Hematopoietic multipotent progenitor cell treated with erythropoietin and hydrocortisone succinate and interleukin-3 and kit ligand, for 15 days (in vitro differentiated cells): ENCODE measurements at regions not wholly inside any gene's neighbourhood (a gene's known extent, or its start where the extent isn't known, plus 50 kb on each side); places are given as distances from the start of the nearest gene placed in this dataset.
"Not testable (repeated sequence)": the region's sequence is repeated elsewhere in the genome, so short reads cannot be mapped to it uniquely, and the experiment has no call there.

Experiments used
- DNase-seq: peaks from one replicate; pipeline ENCODE4 v3.0.0-alpha.2; 2015; ENCODE audit warnings: low spot score

DNA sequence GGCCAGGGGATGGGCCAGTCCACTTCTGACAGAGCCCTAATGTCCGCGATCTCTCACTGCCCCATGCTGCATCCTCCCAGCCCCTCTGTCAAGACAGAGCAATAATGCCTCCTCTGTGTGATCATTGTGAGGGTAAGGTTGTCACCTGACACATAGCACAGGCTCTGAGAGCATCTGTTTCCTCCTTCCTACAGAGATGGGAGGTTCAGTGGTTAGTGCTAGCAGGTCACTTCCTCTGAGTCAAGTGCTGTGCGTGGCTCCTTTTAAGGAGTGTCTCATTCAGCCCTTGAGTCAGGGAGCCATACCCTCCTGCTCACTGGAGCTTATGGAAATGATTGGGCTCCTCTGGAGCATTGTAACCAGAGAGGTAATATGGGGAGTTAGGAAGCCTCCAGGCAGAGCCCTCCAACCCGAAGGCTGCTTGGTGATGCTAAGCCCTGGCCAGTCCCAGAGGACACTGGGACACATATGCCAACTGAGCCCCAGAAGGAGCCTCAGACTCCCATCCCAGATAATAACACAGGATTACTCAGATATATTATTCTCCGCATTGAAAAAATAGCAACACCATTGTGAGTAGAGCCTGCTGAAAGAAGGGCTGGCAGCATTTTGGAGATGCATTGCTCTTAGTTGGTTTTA is 189.0 kb downstream of the GALNT1 start:
- DNase-seq = no peak

DNA sequence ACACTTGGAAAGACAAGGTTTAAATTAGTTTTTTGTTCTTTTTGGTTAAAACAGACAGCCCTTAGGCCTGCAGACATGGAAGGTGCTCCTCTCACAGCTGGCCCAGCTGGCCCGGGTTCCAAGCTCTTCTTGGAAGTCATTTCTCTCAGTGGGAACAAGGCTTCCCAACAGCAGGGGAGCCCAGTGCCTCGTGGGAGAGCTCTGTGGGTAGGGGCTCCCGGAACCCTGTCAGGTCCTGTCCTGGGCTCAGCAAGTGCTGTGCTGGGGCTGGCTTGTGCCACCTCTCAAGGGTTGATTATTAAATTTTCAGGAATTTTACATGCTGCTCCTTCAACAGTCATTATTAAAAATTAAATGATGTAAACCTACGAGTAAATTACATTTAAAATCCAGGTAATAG is 189.6 kb downstream of the GALNT1 start:
- DNase-seq = no peak

DNA sequence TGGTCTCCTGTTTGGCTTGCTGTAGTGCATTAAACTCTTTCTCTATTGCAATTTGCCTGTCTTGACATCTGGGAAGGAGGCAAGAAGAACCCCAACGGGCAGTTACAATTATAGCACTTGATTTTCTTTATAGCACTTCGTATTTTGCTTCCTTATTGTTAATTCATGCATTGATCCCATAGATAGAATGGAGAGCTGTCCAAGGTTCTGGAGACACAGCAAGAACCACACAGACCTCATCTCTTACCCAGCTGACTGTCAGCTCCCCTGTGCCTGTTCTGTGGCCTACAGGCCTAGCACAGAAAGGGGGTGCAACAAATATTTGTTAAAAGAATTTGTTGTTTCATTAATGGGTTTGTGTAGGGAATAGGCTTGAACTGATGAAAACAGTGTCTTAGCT is 194.3 kb downstream of the GALNT1 start:
- no peak for DNase-seq

DNA sequence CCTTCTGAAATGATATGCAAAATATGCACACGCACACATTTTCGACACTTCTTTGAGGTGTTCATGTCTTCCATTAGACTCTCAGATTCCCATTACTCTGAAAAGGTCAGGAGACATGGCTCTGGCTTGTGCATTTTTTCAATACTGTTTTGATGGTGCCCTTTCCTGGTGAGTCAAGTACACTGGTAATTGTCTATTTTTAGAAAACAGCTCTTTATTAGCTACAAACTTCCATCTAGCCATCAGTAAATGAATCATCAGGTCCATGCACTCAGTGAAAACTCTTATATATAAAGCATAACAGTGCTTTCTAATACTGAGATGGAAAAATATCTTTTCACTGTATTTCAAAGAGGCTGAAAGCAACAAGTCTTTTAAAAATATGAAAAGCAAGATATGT is 194.9 kb downstream of the GALNT1 start:
- no peak for DNase-seq

DNA sequence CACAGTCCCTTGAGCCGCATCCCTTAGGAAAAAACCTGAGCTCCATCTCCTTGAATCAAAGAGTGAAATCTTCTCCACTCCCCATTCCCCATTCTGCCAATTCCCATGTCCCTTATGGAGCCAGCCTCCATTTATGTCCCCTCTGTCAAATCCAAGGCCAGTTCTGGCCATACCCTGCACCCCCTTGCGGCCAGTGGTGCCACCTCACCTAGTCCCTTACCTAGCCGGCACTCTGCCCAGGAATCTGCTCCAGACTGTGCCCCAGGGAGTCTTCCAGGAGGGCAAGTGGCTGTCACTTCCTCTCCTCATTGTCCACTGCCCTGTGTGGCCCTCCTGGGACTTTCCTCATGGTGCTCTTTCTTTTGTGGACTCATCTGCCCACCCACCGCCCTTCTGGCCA is 195.4 kb upstream of the RMP24 start:
- DNase-seq = no peak

DNA sequence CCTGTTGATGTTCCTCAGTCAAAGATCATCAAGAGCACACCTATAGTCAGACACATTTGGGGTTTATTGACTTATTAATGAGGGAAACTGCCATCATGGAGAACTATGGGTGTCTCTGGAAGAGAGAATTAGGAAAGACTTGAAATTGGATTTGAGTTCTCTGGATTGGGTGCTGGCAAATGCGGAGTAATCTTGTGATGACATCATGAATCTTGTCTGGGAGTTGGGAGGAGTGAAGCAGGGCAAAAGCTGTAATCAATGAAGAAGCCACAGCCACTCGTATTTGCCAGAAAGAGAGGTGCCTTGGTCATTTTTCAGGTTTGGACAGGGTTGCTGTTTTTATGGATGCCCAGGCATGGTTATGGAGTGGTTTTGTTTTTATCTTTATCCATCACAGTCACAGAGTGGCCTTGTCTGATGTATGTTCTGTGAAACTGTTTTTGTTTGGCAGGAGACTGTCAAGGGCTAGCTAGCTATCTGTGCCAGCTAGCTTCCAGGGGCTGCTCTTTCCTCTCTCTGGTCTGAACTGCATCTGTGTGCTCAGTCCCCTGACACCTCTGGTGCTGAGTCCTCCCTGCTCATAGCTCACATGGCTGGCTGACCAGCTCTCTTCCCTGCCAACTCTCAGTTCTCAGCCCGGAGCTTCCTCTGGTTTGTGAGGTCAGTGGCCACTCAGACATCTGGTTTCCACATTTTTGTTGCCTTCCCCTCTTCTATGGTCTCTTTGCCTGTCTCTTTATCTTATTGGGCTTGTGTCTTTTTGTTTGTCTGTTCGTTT is 193.4 kb upstream of the RMP24 start:
- no peak for DNase-seq

DNA sequence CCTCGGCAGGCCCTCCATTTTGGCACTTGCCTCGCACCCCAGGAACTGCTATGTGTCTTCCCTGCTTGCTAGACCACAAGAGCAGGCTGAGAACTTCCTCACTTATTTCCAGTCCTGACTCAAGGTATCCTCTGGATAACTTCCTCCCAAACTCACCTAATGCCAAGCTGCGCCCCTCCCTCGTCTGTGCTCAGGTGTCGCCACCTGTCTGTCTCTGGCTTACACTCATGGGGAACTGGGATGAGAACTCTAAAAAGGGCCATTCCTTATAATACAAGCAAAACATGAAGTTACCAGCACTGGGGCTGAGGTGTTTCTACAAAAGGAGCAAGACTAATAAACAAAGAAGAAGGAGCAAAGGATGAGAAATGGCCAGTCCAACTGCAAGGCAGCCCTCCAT is 191.5 kb upstream of the RMP24 start:
- DNase-seq = no peak

DNA sequence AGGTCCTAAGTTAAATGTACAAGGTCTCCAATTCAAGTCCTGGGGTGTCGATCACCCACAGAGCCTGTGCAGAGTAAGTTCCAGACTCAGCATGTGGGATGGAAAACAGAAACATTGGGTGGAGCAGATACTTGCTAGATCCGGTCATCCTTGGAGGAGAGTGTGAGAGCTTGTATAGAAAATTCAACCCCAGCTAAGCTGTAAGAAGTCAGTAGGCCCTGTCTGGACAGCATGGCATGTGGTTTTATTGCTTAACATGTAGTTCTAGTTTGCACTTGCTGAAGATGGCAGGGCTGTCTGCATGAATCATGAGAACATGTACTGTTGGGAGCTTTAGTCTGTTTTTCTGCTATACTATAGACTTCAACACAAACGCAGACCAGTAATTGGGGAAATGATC is 189.6 kb upstream of the RMP24 start:
- DNase-seq = no peak

DNA sequence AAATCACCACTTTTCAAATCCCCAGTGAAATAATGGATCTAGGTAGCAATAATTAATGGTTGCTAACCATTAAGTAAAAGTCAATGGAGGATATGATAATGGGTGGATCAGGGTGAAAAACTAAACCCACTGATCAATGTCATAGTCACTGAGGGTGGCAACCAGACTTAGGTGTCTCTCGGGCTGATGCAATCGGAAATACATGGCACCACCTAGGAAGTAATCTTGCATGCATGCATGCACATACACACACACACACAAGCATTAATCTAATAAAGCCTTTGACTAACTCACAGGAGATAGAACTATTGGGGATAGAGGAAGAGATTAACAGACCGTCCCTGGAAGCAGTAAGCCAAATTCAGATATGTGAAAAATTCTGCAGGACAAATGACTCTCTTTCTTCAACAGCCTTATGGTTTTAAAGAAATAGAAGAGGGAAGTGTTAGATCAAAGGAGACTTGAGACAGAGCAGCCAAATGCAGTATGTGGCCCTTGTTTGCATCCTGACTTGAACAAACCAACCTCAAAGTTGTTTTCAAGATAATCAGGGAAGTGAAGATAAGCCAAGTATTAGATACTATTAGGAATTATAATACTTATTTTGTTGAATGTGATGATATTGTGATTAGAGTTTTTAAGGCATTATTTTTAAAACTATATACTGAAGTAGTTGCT is 186.0 kb upstream of the RMP24 start:
- DNase-seq = no peak

DNA sequence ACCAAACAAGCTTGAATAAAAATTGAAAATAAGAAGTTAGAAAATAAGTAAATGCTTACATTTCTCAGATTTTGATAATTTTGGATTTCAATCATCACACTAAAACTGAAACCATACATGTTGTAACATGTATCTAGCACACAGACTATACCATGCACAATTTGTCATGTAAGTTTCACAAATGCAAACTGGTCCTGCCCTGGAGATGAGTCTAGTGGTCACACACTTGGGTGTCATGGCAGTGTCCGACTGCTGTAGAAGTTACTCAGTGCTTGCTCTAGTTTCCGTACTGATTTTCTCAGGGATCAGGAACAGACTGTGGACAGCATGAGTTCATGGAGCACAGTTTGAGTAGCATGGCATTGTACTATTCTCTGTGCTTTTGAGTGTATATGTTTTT is 182.9 kb upstream of the RMP24 start:
- DNase-seq = no peak

DNA sequence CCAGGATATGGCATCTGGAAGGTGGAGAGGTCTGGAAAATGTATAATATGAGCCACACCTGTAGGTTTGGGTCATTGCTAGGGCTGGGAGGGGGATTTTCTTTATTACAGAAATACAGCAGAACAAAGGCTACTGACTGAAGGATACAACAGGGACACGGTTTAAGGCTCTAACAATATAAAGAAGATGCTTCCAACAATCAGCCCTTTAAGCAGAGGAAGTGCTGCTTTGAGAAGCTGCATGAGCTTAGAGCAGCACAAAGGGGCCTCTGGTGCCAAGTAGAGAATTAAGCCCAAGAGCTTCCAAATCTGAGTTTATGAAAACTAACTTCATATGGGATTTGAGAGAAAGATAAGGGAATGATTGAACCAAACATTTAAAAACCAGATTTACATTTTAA is 174.5 kb upstream of the RMP24 start:
- DNase-seq = no peak

DNA sequence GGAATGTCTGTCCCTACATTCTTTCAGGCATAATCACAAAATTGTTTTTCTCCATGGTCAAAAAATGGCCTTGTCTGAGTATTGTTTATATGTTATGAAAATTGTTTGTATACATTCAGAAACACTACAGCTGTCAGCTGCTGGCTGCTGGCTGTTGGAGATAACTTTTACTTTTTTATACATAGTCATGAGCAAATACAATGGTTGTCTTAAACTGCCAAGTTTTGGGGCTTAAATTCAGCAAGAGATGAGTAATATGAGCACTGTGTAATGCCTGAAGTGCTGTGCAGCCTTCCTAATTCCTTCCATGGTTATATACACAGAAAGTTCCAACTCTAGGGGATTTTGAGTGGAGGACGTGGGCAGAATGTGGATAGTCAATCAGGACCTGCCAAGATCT is 168.9 kb upstream of the RMP24 start:
- DNase-seq = no peak

DNA sequence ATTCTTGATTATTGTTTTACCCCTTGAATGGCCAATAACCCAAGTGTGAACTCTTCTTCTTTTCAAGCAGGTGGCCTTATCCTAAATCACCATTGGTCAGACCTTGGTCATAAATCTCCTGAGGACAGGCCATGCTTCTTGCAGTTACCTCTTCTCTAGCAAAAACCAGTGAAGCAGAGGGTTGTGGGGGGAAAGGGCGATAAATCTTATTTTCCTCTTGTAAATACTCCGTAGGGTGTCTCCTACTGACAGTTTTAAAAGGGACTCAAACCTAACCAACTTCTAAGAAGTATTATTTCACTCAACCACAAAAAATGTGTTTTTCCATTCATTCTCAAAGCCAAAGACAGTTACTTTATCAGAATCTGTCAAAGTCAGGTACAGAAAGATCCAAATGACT is 168.1 kb upstream of the RMP24 start:
- no peak for DNase-seq

DNA sequence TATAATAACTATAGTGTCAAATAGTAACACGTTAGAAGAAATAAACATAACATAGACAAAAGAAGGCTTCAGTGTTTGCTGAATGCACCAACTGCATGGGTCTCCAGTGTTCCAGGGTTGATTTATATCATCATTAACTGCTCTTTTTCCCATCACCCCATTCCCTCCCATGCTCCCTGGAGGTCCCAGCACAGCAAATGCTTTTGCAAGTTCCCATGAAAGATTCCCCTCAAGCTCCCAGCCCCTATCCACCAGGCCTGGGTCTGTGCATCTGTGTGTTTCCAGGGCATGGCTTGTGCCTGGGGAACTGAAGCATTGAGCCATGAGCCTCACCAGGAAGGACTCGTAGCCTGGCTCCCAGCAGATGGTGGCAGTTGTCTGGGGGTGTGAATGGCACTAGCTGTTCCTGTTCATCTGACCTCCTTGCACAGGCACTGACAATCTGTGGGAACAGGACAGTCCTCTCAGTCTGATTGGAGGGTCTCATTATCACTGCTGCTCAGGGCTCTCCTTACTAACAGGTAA is 164.6 kb upstream of the RMP24 start:
- no peak for DNase-seq

DNA sequence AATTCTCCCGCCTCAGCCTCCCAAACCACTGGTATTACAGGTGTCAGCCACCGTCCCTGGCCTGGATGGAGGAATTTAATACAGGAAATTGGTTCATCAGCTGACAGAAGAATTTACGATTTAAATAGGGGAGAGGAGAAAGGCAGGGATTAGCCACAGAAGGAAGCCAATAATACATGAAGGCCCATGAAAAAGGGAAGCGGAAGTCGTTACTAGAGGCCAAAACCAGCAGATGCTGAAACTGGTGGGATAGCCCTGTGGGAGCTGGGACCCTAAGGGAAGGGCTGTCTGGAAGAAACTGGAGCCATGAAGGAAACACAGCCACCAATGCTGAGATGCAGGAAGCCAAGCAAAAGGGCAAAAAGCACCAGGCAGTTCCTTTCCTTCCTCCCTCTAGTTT is 163.7 kb upstream of the RMP24 start:
- DNase-seq = no peak

DNA sequence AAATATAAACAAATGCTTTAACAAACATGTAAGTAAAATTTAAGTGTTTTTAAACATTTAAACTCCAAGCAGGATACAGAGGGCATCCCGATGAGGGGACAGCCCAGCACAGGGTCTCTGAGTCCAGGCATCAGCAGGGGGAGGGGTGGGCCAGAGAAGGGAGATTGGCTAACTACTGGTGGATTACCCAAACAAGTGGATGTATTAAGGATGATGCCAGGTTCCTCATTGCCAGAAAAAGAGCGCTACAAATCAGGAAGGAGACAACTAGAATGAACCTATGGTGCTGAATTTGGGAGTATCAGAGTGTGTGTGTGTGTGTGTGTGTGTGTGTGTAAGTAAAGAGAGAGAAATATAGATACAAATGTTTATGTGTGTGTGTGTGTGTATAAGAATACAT is 162.0 kb upstream of the RMP24 start:
- no peak for DNase-seq

DNA sequence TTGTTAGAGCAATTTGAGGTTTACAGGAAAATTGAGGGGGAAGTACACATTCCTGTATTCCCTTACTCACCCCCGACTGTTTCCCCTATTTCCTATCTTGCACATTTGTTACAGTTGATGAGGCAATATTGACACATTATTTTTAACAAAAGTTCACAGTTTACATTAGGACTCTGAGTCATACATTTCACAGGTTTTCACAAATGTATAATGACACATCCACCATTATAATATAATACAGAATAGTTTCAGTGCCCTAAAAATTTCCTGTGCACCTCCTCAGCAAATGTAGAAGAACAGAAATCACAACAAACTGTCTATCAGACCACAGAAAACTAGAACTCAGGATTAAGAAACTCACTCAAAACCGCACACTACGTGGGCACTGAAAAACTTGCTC is 160.6 kb upstream of the RMP24 start:
- DNase-seq = no peak

DNA sequence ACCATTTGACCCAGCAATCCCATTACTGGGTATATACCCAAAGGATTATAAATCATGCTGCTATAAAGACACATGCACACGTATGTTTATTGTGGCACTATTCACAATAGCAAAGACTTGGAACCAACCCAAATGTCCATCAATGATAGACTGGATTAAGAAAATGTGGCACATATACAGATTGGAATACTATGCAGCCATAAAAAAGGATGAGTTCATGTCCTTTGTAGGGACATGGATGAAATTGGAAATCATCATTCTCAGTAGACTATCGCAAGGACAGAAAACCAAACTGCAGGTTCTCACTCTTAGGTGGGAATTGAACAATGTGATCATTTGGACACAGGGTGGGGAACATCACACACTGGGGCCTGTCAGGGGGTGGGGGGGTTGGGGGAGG is 157.5 kb upstream of the RMP24 start:
- not testable (repeated sequence) for DNase-seq

DNA sequence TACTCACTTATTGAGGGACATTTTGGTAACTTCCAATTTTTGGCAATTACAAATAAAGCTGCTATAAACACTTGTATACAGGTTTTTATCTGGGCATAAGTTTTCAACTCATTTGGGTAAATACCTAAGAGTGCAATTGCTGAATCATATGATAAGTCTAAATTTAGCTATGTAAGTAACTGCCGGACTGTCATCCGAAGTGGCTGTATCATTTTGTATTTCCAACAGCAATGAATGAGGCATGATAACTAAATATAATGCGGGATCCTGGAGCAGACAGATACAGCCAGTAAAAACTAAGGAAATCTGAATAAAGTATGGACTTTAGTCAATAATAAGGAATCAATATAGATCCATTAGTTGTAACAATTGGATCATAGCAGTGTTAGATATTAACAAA is 156.5 kb upstream of the RMP24 start:
- DNase-seq = no peak

DNA sequence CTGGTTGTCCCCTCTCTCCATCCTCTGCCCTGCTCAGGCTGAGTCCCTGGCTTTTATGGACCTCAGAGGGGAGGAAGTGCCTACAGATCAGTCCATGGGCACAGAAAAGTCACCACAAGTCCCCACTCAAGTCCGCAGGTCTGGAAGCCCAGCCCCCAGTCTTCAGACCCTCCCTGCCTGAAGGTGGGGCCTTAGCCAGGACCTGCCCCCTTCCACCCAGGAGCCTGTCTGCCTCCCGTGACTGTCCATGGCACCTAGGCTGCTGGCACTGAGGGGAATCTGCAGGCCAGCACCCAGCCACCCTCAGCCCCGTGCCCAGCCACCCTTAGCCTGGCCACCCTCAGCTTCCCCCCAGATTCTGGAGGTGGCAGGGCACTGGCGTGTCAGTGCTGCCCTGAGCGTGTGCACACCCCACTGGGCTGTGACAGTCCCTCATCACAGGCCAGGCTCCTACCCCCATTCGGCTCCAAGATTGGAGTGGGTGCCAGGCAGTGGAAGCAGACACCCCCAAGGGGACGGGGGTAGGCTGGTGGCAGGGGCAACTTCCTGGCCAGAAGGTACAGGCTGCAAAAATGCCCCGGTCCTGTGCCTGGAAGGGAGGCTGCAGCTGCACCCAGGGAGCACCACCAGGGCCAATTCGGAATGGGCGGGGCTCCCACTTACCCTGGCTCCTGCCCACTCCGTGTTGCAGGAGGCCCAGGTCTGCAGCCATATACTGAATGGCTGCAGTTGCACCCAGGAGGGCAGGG is 154.7 kb upstream of the RMP24 start:
- no peak for DNase-seq

DNA sequence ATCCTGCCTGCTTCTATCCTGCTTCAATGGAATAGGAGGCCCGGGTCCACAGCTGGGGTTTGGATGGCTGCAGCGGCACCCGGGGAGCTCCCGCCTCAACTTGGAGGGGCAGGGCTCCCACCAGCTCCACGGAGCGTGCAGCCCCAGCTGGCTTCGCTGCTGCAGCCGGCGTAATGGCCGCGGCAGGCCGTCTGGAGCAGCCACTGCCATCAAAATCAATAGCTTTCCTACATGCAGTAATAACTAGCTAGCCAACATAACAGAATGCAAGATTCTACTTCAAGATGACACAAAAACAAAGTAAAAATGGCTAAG is 154.2 kb upstream of the RMP24 start:
- no peak for DNase-seq

DNA sequence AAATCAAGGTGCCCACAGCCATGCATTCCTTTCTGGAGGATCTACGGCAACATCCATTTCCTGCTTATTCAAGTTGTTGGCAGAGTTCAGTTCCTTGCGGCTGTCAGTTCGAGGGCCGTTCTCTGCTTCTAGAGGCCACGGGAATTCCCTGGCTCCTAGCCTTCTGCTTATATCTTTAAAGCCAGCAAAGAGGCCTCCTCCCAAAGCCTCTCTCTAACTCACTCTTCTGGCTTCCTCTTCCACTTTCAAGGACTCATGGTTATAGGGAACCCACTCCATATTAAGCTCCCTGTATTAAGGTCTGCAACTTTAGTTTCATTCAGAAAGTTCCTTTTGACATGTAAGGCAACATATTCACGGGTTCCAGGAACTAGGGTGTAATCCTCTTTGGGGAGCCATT is 150.1 kb upstream of the RMP24 start:
- DNase-seq = no peak

DNA sequence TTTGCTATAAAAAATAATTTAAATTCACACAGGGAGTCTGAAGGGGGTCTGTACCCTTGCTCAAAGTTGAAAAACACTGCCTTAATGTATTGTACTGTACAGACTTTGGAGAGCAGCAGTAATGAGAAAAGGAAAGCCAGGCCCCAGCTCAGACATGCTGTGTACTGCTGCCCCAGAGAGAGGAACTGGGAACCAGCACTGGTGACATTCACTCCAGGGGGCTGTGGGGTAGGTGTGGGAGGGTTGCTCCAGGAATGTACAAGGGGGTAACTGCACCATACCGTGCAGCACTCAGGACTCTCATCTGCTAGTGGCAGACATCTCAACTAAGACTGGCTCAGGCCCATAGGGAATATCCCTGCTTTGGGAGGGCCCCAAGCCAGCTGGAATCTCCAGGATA is 146.0 kb upstream of the RMP24 start:
- DNase-seq = no peak
